Lung (tissue), 11 donors: ENCODE measurements at regions not wholly inside any gene's neighbourhood (a gene's known extent, or its start where the extent isn't known, plus 50 kb on each side); places are given as distances from the start of the nearest gene placed in this dataset.

Source experiments
- ATAC-seq: fragments of 200-7000 bp; cut with Tn5 transposase; one replicate; pipeline ENCODE4 v1.9.1; 2020; ENCODE audit warnings: moderate number of reproducible peaks; ENCODE audit not compliant: insufficient read depth, low FRiP score
- DNase-seq, 3 donors: peaks; one replicate each; pipeline ENCODE4 v3.0.0-alpha.2; 2013 to 2017
- H3K27ac ChIP-seq, 2 donors: one replicate each; pipeline ENCODE4 v1.5.1; 2013; ENCODE audit warnings: mild to moderate bottlenecking in 2 of 2, moderate library complexity in 2 of 2, control low read depth in 1 of 2, inconsistent platforms in 1 of 2, low read depth in 1 of 2, low read length in 1 of 2
- H3K27me3 ChIP-seq, 3 donors: one replicate each; pipeline ENCODE4 v1.5.1; 2013; ENCODE audit warnings: low read length in 2 of 3; ENCODE audit not compliant: control insufficient read depth in 3 of 3, insufficient read depth in 3 of 3
- H3K36me3 ChIP-seq, 4 donors: one replicate each; pipeline ENCODE4 v1.5.1; 2013; ENCODE audit warnings: low read length in 4 of 4, mild to moderate bottlenecking in 1 of 4, moderate library complexity in 1 of 4; ENCODE audit not compliant: control insufficient read depth in 4 of 4, insufficient read depth in 4 of 4
- H3K4me1 ChIP-seq, 5 donors: one replicate each; pipeline ENCODE4 v1.5.1; 2013; ENCODE audit warnings: low read length in 5 of 5, mild to moderate bottlenecking in 2 of 5, moderate library complexity in 1 of 5; ENCODE audit not compliant: control insufficient read depth in 5 of 5, insufficient read depth in 5 of 5
- H3K4me3 ChIP-seq: one replicate; pipeline ENCODE4 v1.5.1; 2013; ENCODE audit warnings: mild to moderate bottlenecking, control low read depth, moderate library complexity
- H3K9ac ChIP-seq, 2 donors: one replicate each; pipeline ENCODE4 v1.5.1; 2013; ENCODE audit warnings: low read length in 2 of 2, control low read depth in 1 of 2; ENCODE audit not compliant: insufficient read depth in 1 of 2
- H3K9me3 ChIP-seq, 4 donors: one replicate each; pipeline ENCODE4 v1.5.1; 2013; ENCODE audit warnings: low read length in 3 of 4, mild to moderate bottlenecking in 1 of 4, moderate library complexity in 1 of 4; ENCODE audit not compliant: control insufficient read depth in 4 of 4, insufficient read depth in 3 of 4
- CTCF ChIP-seq: IDR thresholded peaks from 2 replicates; pipeline ENCODE4 v1.5.1; 2012; ENCODE audit warnings: mild to moderate bottlenecking; ENCODE audit errors: control extremely low read depth, extremely low read depth
- WGBS, 2 donors: extraction: QIAGEN DNeasy Blood & Tissue Kit; methylation state at CpG; one replicate each; pipeline ENCODE4 v1.1.7; 2013; 5-methylcytosine and 5-hydroxymethylcytosine counted together
- donor health status: control.
- donor health status: control.
- donor health status: Bipolar disorder and iron deficiency.
- donor health status: healthy.
- donor health status: DM: yes; HTN: yes; CAD: no.

- WGBS, 2 donors, result 85 to 88% methylated on average over 6 to 7 of the region's 7 CpGs
Observed at GRCh38 chr22:48586799-48587185, 1240.9 kb downstream of the BRD1 start.

GRCh38 chr22:48585916-48586798 lies 1241.5 kb downstream of the BRD1 start:
- H3K36me3 ChIP-seq, result peaks cover 0 to 2% (median 0%) of the 10 kb centered on the region in 4 donors
- peaks cover 0 to 13% (median 5%) of the 10 kb centered on the region in 3 donors for H3K27me3 ChIP-seq
- no peak overlapping the region for H3K4me3 ChIP-seq
- WGBS, 2 donors, result 74 to 76% methylated on average over 21 of the region's 21 CpGs
- no peaks in the 10 kb centered on the region for H3K9me3 ChIP-seq
- TF ChIP-seq CTCF, result no peak
- H3K27ac ChIP-seq, result no peak overlapping the region
- H3K9ac ChIP-seq, result no peak overlapping the region
- DNase-seq (no peak), ATAC-seq (no peak)
- H3K4me1 ChIP-seq, result no peaks in the 10 kb centered on the region

More at GRCh38 chr22:48586799-48587185, 1240.9 kb downstream of the BRD1 start:
- Histone ChIP-seq H3K4me1 (no peaks in the 10 kb centered on the region), H3K9me3 (no peaks in the 10 kb centered on the region), H3K27me3 (peaks cover 0 to 13% (median 0%) of the 10 kb centered on the region in 3 donors), H3K9ac (no peak overlapping the region), H3K27ac (no peak overlapping the region), H3K36me3 (peaks cover 0 to 2% (median 0%) of the 10 kb centered on the region in 4 donors), H3K4me3 (no peak overlapping the region)
- no peak for TF ChIP-seq CTCF
- DNase-seq (no peak), ATAC-seq (no peak)

- peaks cover 0 to 2% (median 0%) of the 10 kb centered on the region in 4 donors for H3K36me3 ChIP-seq
- no peaks in the 10 kb centered on the region for H3K9me3 ChIP-seq
- DNase-seq, result no peak
- H3K27ac ChIP-seq, result peak overlapping the region in 1 of 2 donors; percentile 3
- peaks cover 0 to 13% (median 5%) of the 10 kb centered on the region in 3 donors for H3K27me3 ChIP-seq
- H3K9ac ChIP-seq, result no peak overlapping the region
- TF ChIP-seq CTCF, result no peak
- H3K4me1 ChIP-seq, result peaks cover 0 to 8% (median 0%) of the 10 kb centered on the region in 5 donors
- no peak for ATAC-seq
- no peak overlapping the region for H3K4me3 ChIP-seq
- 96 to 97% methylated on average over 3 of the region's 3 CpGs for WGBS, 2 donors
Observed at GRCh38 chr22:48584170-48584569, 1243.5 kb downstream of the BRD1 start.
